ENCODE measurements at regions not wholly inside any gene's neighbourhood (a gene's known extent, or its start where the extent isn't known, plus 50 kb on each side); places are given as distances from the start of the nearest gene placed in this dataset.

DNA sequence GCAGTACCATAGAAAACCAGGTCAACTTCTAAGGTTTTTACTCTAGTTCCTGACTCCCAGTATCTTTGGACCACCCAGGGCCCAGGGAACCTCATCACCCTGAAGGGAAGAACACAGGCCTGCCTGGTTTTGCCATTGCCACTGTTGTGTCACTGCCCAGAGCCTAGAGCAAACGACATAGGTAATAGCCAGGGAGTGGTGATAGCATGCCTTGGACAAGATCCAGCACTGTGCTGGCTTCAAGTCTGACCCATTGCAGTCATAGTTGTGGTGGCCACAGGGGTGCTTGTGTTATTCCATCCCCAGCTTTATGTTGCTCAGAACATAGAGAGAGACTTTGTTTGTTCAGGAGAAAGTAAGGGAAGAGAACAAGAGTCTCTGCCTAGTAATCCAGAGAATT is 2310.2 kb downstream of the LRRC4C start:
- Mint-ChIP-seq H3K27ac (no peak overlapping the region), H3K36me3 (ENCODE audit: low read depth) (no peaks in the 10 kb centered on the region), H3K4me3 (no peak overlapping the region), H3K4me1 (ENCODE audit: low read depth) (no peaks in the 10 kb centered on the region), H3K27me3 (no peaks in the 10 kb centered on the region), H3K9me3 (peaks cover 21% of the 10 kb centered on the region)
- intact Hi-C loops (cut with micrococcal nuclease): no loop called here

DNA sequence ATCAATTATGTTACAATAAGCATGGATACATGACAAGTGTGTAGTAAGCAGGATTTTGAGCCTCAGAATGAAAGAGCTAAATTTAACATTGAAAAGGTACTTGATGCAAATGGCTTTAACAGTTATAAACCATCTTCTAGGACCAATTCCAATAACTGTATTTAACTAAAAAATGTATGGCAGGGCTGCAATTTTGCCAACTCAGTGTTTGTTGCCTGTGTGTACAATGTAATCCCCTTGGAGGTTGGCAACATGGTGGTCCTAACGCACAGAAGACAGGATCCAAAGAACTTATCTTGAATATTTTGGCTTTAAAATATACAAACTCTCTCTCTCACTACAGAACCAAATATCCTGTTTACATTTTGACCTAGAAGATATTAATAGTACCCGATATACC is 2314.1 kb downstream of the LRRC4C start:
- Mint-ChIP-seq H3K4me1 (ENCODE audit: low read depth) (no peaks in the 10 kb centered on the region), H3K4me3 (no peak overlapping the region), H3K27me3 (no peaks in the 10 kb centered on the region), H3K27ac (no peak overlapping the region), H3K9me3 (peaks cover 19% of the 10 kb centered on the region), H3K36me3 (ENCODE audit: low read depth) (no peaks in the 10 kb centered on the region)
- intact Hi-C loops (cut with micrococcal nuclease): no loop called here

DNA sequence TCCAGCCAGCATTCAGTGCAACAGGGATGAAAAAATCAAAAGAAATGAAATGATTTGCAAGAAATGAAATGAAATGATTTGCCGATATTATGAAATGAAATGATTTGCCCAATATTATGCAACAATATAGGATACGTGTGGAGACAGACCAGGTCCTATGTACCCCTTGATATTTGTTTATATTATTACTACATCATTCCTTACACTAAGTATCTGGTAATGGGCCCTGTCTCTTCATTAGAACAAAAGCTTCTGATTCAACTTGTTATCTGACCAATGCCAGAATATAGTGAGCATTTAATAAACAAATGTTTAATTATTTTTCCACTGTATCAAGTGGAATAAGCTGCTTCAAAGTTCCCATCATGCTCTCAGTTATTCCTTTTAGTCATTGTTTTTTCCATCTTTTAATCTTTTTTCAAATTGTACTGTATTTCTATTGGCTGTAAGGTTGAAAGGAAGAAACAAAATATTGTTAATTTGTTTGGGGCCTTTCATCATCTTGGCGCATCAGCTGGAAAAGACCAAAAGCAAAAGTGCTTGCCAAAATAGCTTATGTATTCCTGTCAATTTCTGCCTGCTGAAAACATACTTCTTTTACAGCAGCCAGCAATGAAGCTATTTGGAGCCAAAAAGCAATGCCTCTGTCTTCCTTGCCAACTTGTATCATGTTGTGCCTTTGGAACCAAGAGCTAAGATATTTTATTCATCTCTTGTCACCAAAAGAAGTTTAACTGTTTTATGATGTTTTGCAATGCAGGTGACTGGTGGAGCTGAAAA is 2314.9 kb downstream of the LRRC4C start:
- intact Hi-C loops (cut with micrococcal nuclease): no loop called here
- Mint-ChIP-seq H3K9me3 (peaks cover 11% of the 10 kb centered on the region), H3K36me3 (ENCODE audit: low read depth) (no peaks in the 10 kb centered on the region), H3K4me3 (no peak overlapping the region), H3K27ac (no peak overlapping the region), H3K4me1 (ENCODE audit: low read depth) (no peaks in the 10 kb centered on the region), H3K27me3 (no peaks in the 10 kb centered on the region)

DNA sequence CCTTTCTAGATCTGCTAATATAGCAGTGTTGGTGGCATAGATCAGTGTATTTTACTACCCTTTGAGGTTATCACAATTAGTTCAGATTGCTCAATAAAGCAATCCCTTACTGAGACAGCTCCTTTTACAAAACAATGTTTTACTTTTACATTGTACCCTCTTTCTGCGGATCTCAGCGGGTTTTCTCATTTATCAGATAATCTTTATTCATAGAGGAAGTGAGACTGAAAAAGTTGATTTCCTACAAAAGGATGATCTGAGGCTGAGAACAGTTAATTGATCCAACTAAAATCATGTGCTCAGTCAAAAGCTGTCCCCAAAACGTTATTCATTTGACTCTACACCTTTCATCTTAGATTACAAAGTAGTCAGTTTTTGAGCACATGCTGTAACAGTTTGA is 2319.9 kb downstream of the LRRC4C start:
- intact Hi-C loops (cut with micrococcal nuclease): no loop called here
- H3K9me3 Mint-ChIP-seq: peaks cover 28% of the 10 kb centered on the region

DNA sequence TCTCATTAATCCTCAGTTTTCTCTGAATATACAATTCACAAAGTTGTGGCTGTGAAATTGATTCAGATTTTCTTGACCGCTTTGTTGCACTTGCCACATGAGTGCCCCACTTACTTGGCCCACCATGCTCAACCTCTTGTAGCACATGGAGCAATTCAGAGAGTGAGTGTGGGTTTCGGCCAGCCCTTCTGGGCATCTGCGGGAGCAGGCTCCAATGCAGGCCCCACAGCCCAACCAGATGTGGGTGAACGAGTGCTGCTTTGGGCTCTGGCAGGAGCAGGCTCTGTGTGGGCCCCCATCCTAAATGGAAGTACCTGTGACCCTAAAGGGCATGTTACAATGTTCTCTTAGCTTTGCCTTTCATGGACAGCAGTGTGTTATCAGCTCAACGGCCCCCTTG is 2338.6 kb downstream of the LRRC4C start:
- intact Hi-C loops (cut with micrococcal nuclease): no loop called here
- Mint-ChIP-seq H3K4me1 (ENCODE audit: low read depth) (no peaks in the 10 kb centered on the region), H3K36me3 (ENCODE audit: low read depth) (no peaks in the 10 kb centered on the region), H3K9me3 (peaks cover 12% of the 10 kb centered on the region), H3K4me3 (no peak overlapping the region), H3K27ac (no peak overlapping the region), H3K27me3 (no peaks in the 10 kb centered on the region)

More for the DNA sequence above, 2319.9 kb downstream of the LRRC4C start:
- H3K4me3 Mint-ChIP-seq: no peak overlapping the region
- no peaks in the 10 kb centered on the region for H3K4me1 Mint-ChIP-seq (ENCODE audit: low read depth)
- H3K36me3 Mint-ChIP-seq (ENCODE audit: low read depth): no peaks in the 10 kb centered on the region
- no peak overlapping the region for H3K27ac Mint-ChIP-seq
- H3K27me3 Mint-ChIP-seq: no peaks in the 10 kb centered on the region

DNA sequence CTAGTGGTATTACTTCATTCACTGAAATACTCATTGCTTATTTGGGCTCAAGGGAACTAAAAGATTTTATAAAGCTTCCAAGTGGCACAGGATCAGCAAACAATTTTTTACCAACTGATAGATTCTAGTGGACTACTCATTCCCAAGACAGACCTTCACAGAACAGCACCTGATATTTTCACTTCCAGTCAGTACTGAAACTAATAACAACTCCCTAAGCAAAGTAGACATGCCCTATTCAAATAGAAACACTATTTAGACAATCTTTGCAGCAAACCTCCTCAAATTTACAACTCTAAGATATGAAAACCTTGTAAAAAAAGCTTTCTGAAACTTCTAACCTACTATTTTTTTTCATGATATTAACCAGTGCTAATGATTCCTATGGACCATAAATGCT is 2345.8 kb downstream of the LRRC4C start:
- H3K27me3 Mint-ChIP-seq: no peaks in the 10 kb centered on the region
- intact Hi-C loops (cut with micrococcal nuclease): no loop called here
- no peak overlapping the region for H3K27ac Mint-ChIP-seq
- H3K36me3 Mint-ChIP-seq (ENCODE audit: low read depth): no peaks in the 10 kb centered on the region
- H3K4me3 Mint-ChIP-seq: no peak overlapping the region
- peaks cover 20% of the 10 kb centered on the region for H3K9me3 Mint-ChIP-seq
- H3K4me1 Mint-ChIP-seq (ENCODE audit: low read depth): no peaks in the 10 kb centered on the region

DNA sequence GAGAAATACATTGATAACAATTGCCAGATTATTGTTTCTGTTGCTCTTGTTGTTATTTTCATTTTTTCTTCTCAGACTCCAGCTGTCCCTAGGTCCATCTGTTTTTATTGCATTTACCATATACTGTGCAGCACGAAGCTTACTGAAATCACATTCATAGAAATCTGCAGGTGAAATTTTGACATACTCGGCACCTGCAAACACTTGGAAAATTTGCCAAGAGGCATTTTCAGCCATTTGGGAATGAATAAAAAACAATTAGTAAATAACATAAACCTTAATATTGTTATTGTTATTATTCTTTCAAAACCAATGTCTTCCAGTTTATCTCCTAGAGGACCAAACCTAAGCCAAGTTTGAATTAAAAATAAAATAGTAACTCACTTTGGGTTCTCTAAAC is 2357.2 kb downstream of the LRRC4C start:
- no peak overlapping the region for H3K4me3 Mint-ChIP-seq

DNA sequence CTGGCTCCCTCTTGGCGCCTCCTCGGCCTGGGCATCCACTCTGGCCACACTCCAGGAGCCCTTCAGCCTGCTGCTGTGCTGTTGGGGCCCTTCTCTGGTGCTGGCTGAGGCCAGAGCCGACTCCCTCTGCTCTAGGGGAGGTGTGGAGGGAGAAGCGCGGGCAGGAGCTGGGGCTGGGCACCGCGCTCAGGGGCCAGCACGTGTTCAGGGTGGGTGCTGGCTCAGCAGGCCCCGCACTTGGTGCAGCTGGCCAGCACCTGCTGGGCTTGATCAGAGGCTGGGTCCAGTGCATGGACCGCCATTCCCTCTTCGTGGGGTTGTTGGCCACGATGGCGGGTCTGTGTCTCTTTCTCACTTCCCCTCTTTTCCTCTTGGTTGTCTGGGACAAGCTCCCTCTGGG is 2381.0 kb downstream of the LRRC4C start:
- Mint-ChIP-seq H3K4me1 (ENCODE audit: low read depth) (no peaks in the 10 kb centered on the region), H3K4me3 (no peak overlapping the region), H3K27me3 (no peaks in the 10 kb centered on the region), H3K27ac (no peak overlapping the region), H3K9me3 (peaks cover 20% of the 10 kb centered on the region), H3K36me3 (ENCODE audit: low read depth) (no peaks in the 10 kb centered on the region)
- intact Hi-C loops (cut with micrococcal nuclease): no loop called here

More for the DNA sequence above, 2357.2 kb downstream of the LRRC4C start:
- H3K36me3 Mint-ChIP-seq (ENCODE audit: low read depth): no peaks in the 10 kb centered on the region
- intact Hi-C loops (cut with micrococcal nuclease): no loop called here
- no peaks in the 10 kb centered on the region for H3K27me3 Mint-ChIP-seq
- H3K27ac Mint-ChIP-seq: no peak overlapping the region
- H3K4me1 Mint-ChIP-seq (ENCODE audit: low read depth): no peaks in the 10 kb centered on the region
- peaks cover 38% of the 10 kb centered on the region for H3K9me3 Mint-ChIP-seq

DNA sequence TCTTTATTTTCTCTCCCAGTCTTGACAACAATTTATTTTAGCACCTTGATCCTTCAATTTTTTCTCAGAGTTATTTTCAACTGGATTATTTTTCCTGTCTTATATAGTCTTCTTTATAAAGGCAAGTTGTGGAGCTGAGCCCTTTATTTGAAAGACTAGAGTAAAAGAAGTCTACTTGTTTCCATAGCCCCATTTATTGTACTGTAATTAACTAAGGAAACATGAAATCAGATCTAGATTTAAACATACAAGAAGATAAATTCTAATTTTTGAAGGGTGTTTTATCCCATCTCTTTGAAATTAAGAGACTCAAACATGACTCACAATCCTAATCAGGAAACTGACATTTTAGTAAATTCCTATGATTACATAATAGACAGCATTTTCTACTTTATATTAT is 2421.8 kb downstream of the LRRC4C start:
- H3K9me3 Mint-ChIP-seq: no peaks in the 10 kb centered on the region
- H3K4me3 Mint-ChIP-seq: no peak overlapping the region
- H3K27ac Mint-ChIP-seq: no peak overlapping the region
- intact Hi-C loops (cut with micrococcal nuclease): no loop called here
- H3K4me1 Mint-ChIP-seq (ENCODE audit: low read depth): no peaks in the 10 kb centered on the region
- H3K27me3 Mint-ChIP-seq: no peaks in the 10 kb centered on the region
- no peaks in the 10 kb centered on the region for H3K36me3 Mint-ChIP-seq (ENCODE audit: low read depth)

DNA sequence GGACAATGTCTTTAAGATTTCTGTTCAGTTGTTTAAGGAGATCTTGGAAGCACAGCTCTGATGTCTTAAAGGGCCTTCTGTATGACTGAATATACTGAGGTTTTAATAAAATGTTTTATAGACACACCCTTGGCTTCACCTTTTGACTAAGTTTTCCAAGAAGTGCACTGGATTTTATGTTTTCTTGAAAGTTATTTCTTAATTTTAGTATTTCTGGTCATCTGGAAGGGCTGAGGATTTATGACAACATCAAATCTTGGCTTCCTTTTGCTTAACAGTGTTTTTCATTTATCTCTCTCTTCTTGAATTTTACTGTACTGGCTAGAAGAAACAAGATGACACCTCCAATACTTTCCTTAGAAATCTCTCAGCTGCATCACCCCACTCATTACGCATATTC is 2423.4 kb downstream of the LRRC4C start:
- H3K27ac Mint-ChIP-seq: no peak overlapping the region
- no peak overlapping the region for H3K4me3 Mint-ChIP-seq
- no peaks in the 10 kb centered on the region for H3K9me3 Mint-ChIP-seq
- H3K27me3 Mint-ChIP-seq: no peaks in the 10 kb centered on the region
- intact Hi-C loops (cut with micrococcal nuclease): no loop called here
- no peaks in the 10 kb centered on the region for H3K4me1 Mint-ChIP-seq (ENCODE audit: low read depth)
- no peaks in the 10 kb centered on the region for H3K36me3 Mint-ChIP-seq (ENCODE audit: low read depth)

DNA sequence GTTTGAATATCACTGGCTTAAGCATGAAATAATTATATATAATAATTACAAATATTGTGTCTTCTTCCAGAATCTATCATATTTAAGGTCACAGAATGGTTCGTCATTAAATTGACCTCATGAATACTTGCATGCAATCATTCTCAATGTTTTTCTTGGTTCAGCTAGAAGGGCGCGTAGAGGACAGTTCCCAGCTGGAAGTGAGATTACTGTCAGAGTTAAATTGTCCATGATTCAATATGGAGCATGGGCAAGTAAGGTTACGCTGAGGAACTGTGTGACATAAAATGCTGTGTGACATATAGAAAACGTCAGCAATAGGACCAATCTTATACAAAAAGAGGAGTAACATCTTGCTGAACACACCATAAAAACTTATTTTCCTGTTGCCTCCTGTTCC is 2423.5 kb upstream of the RAG2 start:
- intact Hi-C loops (cut with micrococcal nuclease): no loop called here
- no peaks in the 10 kb centered on the region for H3K36me3 Mint-ChIP-seq (ENCODE audit: low read depth)
- no peak overlapping the region for H3K27ac Mint-ChIP-seq
- H3K9me3 Mint-ChIP-seq: peaks cover 11% of the 10 kb centered on the region
- no peaks in the 10 kb centered on the region for H3K27me3 Mint-ChIP-seq
- H3K4me3 Mint-ChIP-seq: no peak overlapping the region
- no peaks in the 10 kb centered on the region for H3K4me1 Mint-ChIP-seq (ENCODE audit: low read depth)

DNA sequence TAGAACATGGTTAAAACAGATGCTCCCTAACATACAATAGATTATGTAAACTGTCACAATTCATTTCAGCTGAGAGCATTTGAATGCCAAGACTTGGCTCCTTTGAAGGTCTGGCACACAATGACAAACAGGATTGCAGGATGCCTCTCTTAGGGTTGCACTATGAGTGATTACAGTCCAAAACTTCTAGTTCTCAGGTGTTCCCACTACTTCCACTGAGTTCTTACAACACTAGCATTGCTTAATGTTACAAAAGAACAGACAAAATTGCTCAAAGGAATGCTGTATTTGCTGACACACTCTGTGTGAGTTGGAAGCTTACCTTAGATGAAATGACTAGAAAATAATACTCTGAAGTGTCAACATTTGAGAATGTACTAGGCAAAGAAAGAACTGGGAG is 2413.8 kb upstream of the RAG2 start:
- intact Hi-C loops (cut with micrococcal nuclease): no loop called here
- Mint-ChIP-seq H3K36me3 (ENCODE audit: low read depth) (no peaks in the 10 kb centered on the region), H3K27me3 (no peaks in the 10 kb centered on the region), H3K4me1 (ENCODE audit: low read depth) (no peaks in the 10 kb centered on the region), H3K9me3 (peaks cover 29% of the 10 kb centered on the region), H3K4me3 (no peak overlapping the region), H3K27ac (no peak overlapping the region)

DNA sequence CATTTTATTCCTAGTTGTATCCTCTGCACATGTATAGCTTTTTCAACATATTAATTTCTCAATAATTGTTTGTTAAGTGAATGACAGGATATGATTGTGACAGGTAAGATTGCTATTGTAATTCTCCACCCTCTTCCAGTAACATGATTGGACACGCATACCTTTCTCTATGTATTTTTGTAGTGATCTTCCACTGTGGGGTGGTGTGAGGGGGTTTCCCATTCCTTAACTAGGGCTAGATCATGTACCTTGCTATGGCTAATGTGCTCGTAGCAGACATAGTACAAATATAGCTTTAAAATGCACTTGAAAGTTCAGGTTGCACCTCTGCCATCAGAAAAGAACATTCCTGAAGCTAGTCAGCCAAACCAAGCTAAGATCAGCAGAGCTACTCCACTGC is 2392.8 kb upstream of the RAG2 start:
- no peak overlapping the region for H3K4me3 Mint-ChIP-seq
- H3K9me3 Mint-ChIP-seq: peaks cover 33% of the 10 kb centered on the region
- no peak overlapping the region for H3K27ac Mint-ChIP-seq
- H3K27me3 Mint-ChIP-seq: no peaks in the 10 kb centered on the region
- intact Hi-C loops (cut with micrococcal nuclease): no loop called here
- no peaks in the 10 kb centered on the region for H3K4me1 Mint-ChIP-seq (ENCODE audit: low read depth)
- no peaks in the 10 kb centered on the region for H3K36me3 Mint-ChIP-seq (ENCODE audit: low read depth)

DNA sequence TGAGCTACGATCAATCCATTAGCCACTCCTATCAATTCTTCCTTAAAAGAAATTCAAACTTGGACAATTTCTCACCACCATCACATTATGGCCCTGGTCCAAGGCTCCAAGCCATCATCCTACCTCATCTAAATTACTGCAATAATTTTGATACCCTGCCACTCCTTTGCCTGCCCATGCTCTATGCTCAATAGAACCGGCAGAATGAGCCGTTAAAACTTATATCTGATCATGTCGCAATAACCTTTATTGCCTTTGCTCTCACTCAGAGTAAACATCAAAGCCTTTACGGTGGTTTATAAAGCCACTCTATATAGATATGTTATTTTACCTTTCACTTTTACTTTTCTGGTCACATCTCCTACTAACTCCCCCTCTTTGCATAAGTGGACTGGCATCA is 2392.1 kb upstream of the RAG2 start:
- intact Hi-C loops (cut with micrococcal nuclease): no loop called here
- H3K27ac Mint-ChIP-seq: no peak overlapping the region
- H3K27me3 Mint-ChIP-seq: no peaks in the 10 kb centered on the region
- H3K36me3 Mint-ChIP-seq (ENCODE audit: low read depth): no peaks in the 10 kb centered on the region
- H3K4me1 Mint-ChIP-seq (ENCODE audit: low read depth): no peaks in the 10 kb centered on the region
- H3K9me3 Mint-ChIP-seq: peaks cover 39% of the 10 kb centered on the region
- H3K4me3 Mint-ChIP-seq: no peak overlapping the region

DNA sequence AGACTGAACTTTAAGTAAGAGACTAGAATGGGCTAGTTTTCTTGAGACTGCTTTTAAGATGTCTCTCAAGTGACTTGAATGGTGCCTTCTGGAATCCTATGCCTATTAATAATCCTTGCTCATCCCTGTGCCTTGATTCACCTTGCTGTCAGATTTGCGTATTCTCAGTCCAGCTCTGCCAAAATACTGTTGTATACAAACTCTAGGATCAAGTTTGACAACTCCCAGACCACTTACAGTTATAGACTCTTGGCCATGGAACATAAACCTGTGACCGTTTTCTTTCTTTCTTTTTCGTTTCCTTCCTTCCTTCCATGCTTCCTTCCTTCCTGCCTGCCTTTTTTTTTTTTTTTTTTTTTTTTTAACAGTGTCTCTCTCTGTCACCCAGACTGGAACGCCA is 2390.9 kb upstream of the RAG2 start:
- Mint-ChIP-seq H3K4me3 (no peak overlapping the region), H3K36me3 (ENCODE audit: low read depth) (no peaks in the 10 kb centered on the region), H3K9me3 (peaks cover 47% of the 10 kb centered on the region), H3K27ac (no peak overlapping the region), H3K4me1 (ENCODE audit: low read depth) (no peaks in the 10 kb centered on the region), H3K27me3 (no peaks in the 10 kb centered on the region)
- intact Hi-C loops (cut with micrococcal nuclease): no loop called here

All from dendritic cell treated with granulocyte-macrophage colony-stimulating factor and Interleukin-4, amounts not matched to agents 40 ng/mL and 50 ng/mL, for 4 days (primary cell).